Bronchial epithelial cell (primary cell): ENCODE measurements at regions not wholly inside any gene's neighbourhood (a gene's known extent, or its start where the extent isn't known, plus 50 kb on each side); places are given as distances from the start of the nearest gene placed in this dataset.

Experiments
- DNase-seq: peaks from one replicate; pipeline ENCODE4 v3.0.0-alpha.2; 2010; ENCODE audit warnings: low read depth
- FAIRE-seq: peaks from 2 replicates; lab custom pipeline; 2011; peaks lifted over from hg19 to GRCh38; lab: Jason Lieb, UNC
- H3K27me3 ChIP-seq: 2 replicates; pipeline ENCODE4 v1.5.1; 2011; ENCODE audit warnings: low read length; ENCODE audit not compliant: control insufficient read depth, insufficient read depth
- H3K36me3 ChIP-seq: 2 replicates; pipeline ENCODE4 v1.5.1; 2011; ENCODE audit warnings: low read length; ENCODE audit not compliant: control insufficient read depth, insufficient read depth
- H3K4me3 ChIP-seq: 2 replicates; pipeline ENCODE4 v1.5.1; 2011; ENCODE audit warnings: mild to moderate bottlenecking, low read depth, low read length, control low read depth
- CTCF ChIP-seq: IDR thresholded peaks from 2 replicates; pipeline ENCODE4 v1.5.1; 2011; ENCODE audit warnings: mild to moderate bottlenecking, moderate library complexity, low read length, control low read depth, inconsistent platforms; ENCODE audit not compliant: insufficient read depth, severe bottlenecking

DNA sequence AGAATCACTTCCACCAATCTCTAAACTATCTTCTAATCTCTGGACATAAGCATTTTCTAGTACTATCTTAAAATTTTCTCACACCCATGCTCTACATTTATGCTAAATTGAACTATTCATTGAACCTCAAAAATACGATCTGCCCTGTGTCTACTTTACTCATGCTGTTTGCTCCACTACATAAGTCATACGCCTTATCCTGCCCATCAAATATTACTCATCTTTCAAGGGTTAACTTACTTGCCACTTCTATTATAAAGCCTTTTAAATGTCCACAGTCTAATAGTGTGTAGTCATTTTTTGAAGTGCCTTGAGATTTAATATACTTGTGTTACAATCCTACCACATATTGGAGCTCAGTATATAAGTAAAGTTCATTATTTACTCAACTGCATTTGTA is 727.7 kb upstream of the SLIT2 start:
- Histone ChIP-seq H3K27me3 (no peaks in the 10 kb centered on the region), H3K36me3 (no peaks in the 10 kb centered on the region), H3K4me3 (no peak overlapping the region)
- DNase-seq (peak; percentile 10), FAIRE-seq (no peak)
- no peak for TF ChIP-seq CTCF

DNA sequence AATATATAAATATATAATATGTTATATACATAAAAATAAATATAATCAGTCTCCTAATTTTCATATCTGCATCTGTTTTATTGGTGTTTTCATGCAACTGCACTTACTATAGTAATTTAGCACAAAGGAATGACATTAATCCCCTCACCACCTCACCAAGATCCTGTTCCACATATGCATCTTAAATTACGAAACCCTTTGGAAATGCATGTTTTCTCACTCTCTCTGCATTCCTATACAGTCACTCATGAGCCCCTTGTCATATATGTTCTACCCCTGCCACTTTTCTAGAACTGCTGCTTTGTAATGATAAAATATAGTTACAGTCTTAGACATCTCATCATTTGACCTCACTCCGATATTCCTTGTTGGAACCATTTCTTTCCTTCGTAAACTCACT is 728.7 kb upstream of the SLIT2 start:
- TF ChIP-seq CTCF = no peak
- no peaks in the 10 kb centered on the region for H3K36me3 ChIP-seq
- no peak overlapping the region for H3K4me3 ChIP-seq
- H3K27me3 ChIP-seq = no peaks in the 10 kb centered on the region
- FAIRE-seq = no peak
- DNase-seq = no peak

DNA sequence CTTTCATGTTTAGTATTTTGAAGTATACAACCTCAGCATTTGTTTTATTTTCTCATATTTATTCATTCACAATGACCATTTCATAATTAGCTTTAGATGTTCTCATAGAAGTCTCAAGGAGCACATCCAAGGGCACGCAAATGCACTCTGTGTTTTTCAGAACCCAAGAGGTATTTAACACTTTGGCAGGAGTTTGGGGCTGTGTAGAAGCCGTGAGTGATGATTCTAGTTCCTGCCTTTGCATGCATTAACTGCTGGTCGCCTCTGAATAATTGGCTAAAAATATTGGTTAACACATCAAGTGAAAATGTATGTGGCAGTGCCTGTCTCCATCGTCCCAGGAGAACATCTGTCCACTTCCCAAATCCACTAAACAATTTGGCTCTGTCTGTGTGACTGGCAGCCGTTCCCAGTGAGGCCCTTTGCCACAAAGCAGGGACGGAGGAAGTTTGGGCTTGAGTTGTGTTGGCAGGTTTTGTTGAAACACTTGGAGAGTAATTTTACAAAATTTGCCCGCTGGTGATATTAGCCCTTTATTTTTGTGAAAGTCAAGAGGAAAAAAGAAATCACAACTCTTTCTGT is 730.7 kb upstream of the SLIT2 start:
- FAIRE-seq (no peak), DNase-seq (no peak)
- no peak overlapping the region for H3K4me3 ChIP-seq
- no peak for TF ChIP-seq CTCF
- no peaks in the 10 kb centered on the region for H3K27me3 ChIP-seq
- H3K36me3 ChIP-seq = no peaks in the 10 kb centered on the region

GRCh38 chr4:19514276-19515070 is 737.2 kb upstream of the SLIT2 start:
- DNase-seq = peak; percentile 17
- TF ChIP-seq CTCF = no peak
- no peaks in the 10 kb centered on the region for H3K36me3 ChIP-seq
- FAIRE-seq = no peak
- H3K4me3 ChIP-seq = no peak overlapping the region
- no peaks in the 10 kb centered on the region for H3K27me3 ChIP-seq

GRCh38 chr4:19512086-19512485 is 739.6 kb upstream of the SLIT2 start:
- TF ChIP-seq CTCF = no peak
- no peaks in the 10 kb centered on the region for H3K27me3 ChIP-seq
- H3K36me3 ChIP-seq = no peaks in the 10 kb centered on the region
- no peak overlapping the region for H3K4me3 ChIP-seq
- DNase-seq (no peak), FAIRE-seq (no peak)
